ENCODE measurements at regions not wholly inside any gene's neighbourhood (a gene's known extent, or its start where the extent isn't known, plus 50 kb on each side); places are given as distances from the start of the nearest gene placed in this dataset.

- 11% methylated on average over 5 of the region's 5 CpGs for WGBS (ENCODE audit: insufficient coverage, insufficient replicate concordance, low lambda C conversion rate, missing lambda C conversion rate)
- Histone ChIP-seq H2AFZ (ENCODE audit: control insufficient read depth, low read depth, low read length) (peak overlapping the region; percentile 33), H3K9ac (ENCODE audit: control insufficient read depth, insufficient read depth, low read length) (no peak overlapping the region), H3K79me2 (ENCODE audit: control insufficient read depth, insufficient read depth, low read length) (no peaks in the 10 kb centered on the region), H3K4me3 (no peak overlapping the region), H3K4me1 (ENCODE audit: control insufficient read depth, insufficient read depth, low read length) (no peaks in the 10 kb centered on the region), H3K9me3 (replicated peaks; ENCODE audit: control insufficient read depth, insufficient read depth, low read length) (no peaks in the 10 kb centered on the region), H3K27ac (ENCODE audit: control insufficient read depth, insufficient read depth) (no peak overlapping the region), H3K27me3 (replicated peaks in 1 of 2; ENCODE audit: control insufficient read depth in 2 of 2, insufficient read depth in 2 of 2, low read length in 1 of 2) (no peaks in the 10 kb centered on the region), H4K20me1 (ENCODE audit: control insufficient read depth, insufficient read depth) (no peaks in the 10 kb centered on the region), H3K36me3 (ENCODE audit: control insufficient read depth in 2 of 2, insufficient read depth in 2 of 2, low read length in 1 of 2) (no peaks in the 10 kb centered on the region), H3K4me2 (ENCODE audit: control insufficient read depth, insufficient read depth) (peak overlapping the region; percentile 30; the same call in 1 of the 2 replicates)
- ChIA-PET RAD21 (ENCODE audit: unreplicated experiment) (no interaction called here), POLR2A (no interaction called here), SMC1A (ENCODE audit: uncharacterized antibody, unreplicated experiment) (interaction anchor here (0.6 kb wide), 1 partner anchor 1083 kb away, joined by 3 read pairs; no protein-coding TSS in a partner anchor), CTCF (no interaction called here)
- no peak for FAIRE-seq
- ATAC-seq, result peak; percentile 82
- in situ Hi-C loops (cut with MboI), result no loop called here
- DNase-seq (ENCODE audit: low read depth, low spot score), result no peak
- intact Hi-C loops (cut with micrococcal nuclease; ENCODE audit: unreplicated experiment), result no loop called here
- BruUV-seq (replicated peaks), result no TSS peak
- TF ChIP-seq NFYA (IDR thresholded peaks at IDR 0.05; ENCODE audit: borderline replicate concordance, low read depth, low read length), result no peak
- no peak for TF ChIP-seq BACH1 (IDR thresholded peaks at IDR 0.05; ENCODE audit: borderline replicate concordance)
These were observed 2320.6 kb upstream of the AGA start for GRCh38 chr4:179762840-179763239.

- Histone ChIP-seq H3K36me3 (ENCODE audit: control insufficient read depth in 2 of 2, insufficient read depth in 2 of 2, low read length in 1 of 2) (no peaks in the 10 kb centered on the region), H3K27me3 (replicated peaks in 1 of 2; ENCODE audit: control insufficient read depth in 2 of 2, insufficient read depth in 2 of 2, low read length in 1 of 2) (no peaks in the 10 kb centered on the region), H3K4me2 (ENCODE audit: control insufficient read depth, insufficient read depth) (no peak overlapping the region), H3K4me1 (ENCODE audit: control insufficient read depth, insufficient read depth, low read length) (no peaks in the 10 kb centered on the region), H2AFZ (ENCODE audit: control insufficient read depth, low read depth, low read length) (no peak overlapping the region), H3K9ac (ENCODE audit: control insufficient read depth, insufficient read depth, low read length) (no peak overlapping the region), H3K27ac (ENCODE audit: control insufficient read depth, insufficient read depth) (no peak overlapping the region), H4K20me1 (ENCODE audit: control insufficient read depth, insufficient read depth) (no peaks in the 10 kb centered on the region), H3K79me2 (ENCODE audit: control insufficient read depth, insufficient read depth, low read length) (no peaks in the 10 kb centered on the region), H3K4me3 (no peak overlapping the region), H3K9me3 (replicated peaks; ENCODE audit: control insufficient read depth, insufficient read depth, low read length) (no peaks in the 10 kb centered on the region)
- ChIA-PET POLR2A (no interaction called here), RAD21 (ENCODE audit: unreplicated experiment) (interaction anchor here (1.4 kb wide), 1 partner anchor 14 kb away, joined by 3 read pairs; no protein-coding TSS in a partner anchor), SMC1A (ENCODE audit: uncharacterized antibody, unreplicated experiment) (no interaction called here), CTCF (no interaction called here)
- WGBS (ENCODE audit: insufficient coverage, insufficient replicate concordance, low lambda C conversion rate, missing lambda C conversion rate), result 19% methylated on average over 4 of the region's 4 CpGs
- BruUV-seq (replicated peaks), result no TSS peak
- intact Hi-C loops (cut with micrococcal nuclease; ENCODE audit: unreplicated experiment) (no loop called here), in situ Hi-C loops (cut with MboI) (no loop called here)
- DNase-seq (ENCODE audit: low read depth, low spot score) (no peak), FAIRE-seq (no peak), ATAC-seq (no peak)
- TF ChIP-seq IKZF2 (IDR thresholded peaks at IDR 0.05) (no peak), BACH1 (IDR thresholded peaks at IDR 0.05; ENCODE audit: borderline replicate concordance) (no peak), TCF3 (IDR thresholded peaks at IDR 0.05; ENCODE audit: borderline replicate concordance, insufficient read depth, low read depth, low read length) (no peak), PAX8 (IDR thresholded peaks at IDR 0.05) (no peak), KLF5 (IDR thresholded peaks at IDR 0.05; ENCODE audit: partially characterized antibody) (no peak), ZNF24 (IDR thresholded peaks at IDR 0.05) (no peak), RAD21 (IDR thresholded peaks at IDR 0.05; ENCODE audit: insufficient read depth, low read depth, low read length) (no peak), MAX (IDR thresholded peaks at IDR 0.05; ENCODE audit: low read depth, low read length) (no peak), CEBPB (IDR thresholded peaks at IDR 0.05; ENCODE audit: borderline replicate concordance in 1 of 2, low read depth in 2 of 2, low read length in 2 of 2) (no peak), EZH2 (IDR thresholded peaks at IDR 0.05; ENCODE audit: borderline replicate concordance, control insufficient read depth, low read depth, low read length) (no peak), SIX5 (IDR thresholded peaks at IDR 0.05; ENCODE audit: low read depth, low read length, severe bottlenecking) (no peak), STAT3 (IDR thresholded peaks at IDR 0.05; ENCODE audit: low read depth, low read length) (no peak), PBX3 (IDR thresholded peaks at IDR 0.05; ENCODE audit: insufficient replicate concordance, low read depth, low read length) (no peak), HDAC2 (IDR thresholded peaks at IDR 0.05) (no peak), BHLHE40 (IDR thresholded peaks at IDR 0.05; ENCODE audit: borderline replicate concordance in 1 of 2, low read depth in 2 of 2, low read length in 1 of 2) (no peak), BRCA1 (IDR thresholded peaks at IDR 0.05; ENCODE audit: low read depth, low read length) (no peak)
These were observed 2324.7 kb upstream of the AGA start for GRCh38 chr4:179766938-179767337.

Measured in GM12878 (cell line).